ENCODE measurements at regions not wholly inside any gene's neighbourhood (a gene's known extent, or its start where the extent isn't known, plus 50 kb on each side); places are given as distances from the start of the nearest gene placed in this dataset.

DNA sequence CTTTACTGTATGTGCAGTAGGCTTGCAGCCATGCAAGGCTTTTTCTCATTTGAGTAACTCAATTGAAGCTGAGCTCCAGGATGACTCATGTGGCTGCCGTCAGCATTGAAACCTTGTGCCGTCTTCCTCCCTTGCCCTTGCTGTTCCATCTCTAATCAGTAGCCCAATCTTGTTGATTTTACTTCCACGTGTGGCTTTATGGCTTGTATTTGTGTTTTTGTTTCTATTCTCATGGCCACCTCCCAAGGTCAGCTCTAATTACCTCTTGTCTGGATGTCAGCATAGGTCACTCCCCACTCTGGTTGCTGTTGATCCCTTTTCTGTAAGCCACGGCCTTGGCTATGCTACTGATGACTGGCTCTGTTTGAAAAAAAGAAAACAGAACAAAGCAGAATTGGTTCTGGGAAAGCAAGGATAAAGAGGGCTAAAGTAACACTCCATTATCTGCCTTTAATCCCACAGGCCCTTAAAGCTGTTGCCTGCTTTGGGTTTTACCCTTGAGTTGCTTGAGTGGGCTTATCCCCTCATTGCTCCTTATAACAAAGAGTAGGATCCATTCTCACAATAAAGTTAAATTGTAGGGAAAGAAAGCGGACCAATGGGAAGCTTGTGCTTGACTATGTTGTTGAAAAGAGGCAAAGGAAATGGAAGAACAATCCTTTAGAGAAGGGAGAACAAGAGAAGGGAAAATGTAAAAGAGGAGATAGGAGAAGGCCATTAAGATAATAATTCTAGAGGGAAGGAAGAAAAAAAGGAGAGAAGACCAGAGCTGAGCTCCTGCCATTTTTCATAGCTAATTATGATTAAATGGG is 173.9 kb upstream of the PGRMC2 start:
- TF ChIP-seq POLR2A (IDR thresholded peaks at IDR 0.05) (no peak), POLR2AphosphoS5 (IDR thresholded peaks at IDR 0.05) (no peak)
- TF ChIP-seq, protein P1, sequence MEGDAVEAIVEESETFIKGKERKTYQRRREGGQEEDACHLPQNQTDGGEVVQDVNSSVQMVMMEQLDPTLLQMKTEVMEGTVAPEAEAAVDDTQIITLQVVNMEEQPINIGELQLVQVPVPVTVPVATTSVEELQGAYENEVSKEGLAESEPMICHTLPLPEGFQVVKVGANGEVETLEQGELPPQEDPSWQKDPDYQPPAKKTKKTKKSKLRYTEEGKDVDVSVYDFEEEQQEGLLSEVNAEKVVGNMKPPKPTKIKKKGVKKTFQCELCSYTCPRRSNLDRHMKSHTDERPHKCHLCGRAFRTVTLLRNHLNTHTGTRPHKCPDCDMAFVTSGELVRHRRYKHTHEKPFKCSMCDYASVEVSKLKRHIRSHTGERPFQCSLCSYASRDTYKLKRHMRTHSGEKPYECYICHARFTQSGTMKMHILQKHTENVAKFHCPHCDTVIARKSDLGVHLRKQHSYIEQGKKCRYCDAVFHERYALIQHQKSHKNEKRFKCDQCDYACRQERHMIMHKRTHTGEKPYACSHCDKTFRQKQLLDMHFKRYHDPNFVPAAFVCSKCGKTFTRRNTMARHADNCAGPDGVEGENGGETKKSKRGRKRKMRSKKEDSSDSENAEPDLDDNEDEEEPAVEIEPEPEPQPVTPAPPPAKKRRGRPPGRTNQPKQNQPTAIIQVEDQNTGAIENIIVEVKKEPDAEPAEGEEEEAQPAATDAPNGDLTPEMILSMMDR (IDR thresholded peaks at IDR 0.05): no peak

All from breast epithelium (tissue), 3 donors.